WI38 (cell line): ENCODE measurements at regions not wholly inside any gene's neighbourhood (a gene's known extent, or its start where the extent isn't known, plus 50 kb on each side); places are given as distances from the start of the nearest gene placed in this dataset.

ENCODE experiments used
- H3K4me3 ChIP-seq: 2 replicates; pipeline ENCODE4 v1.5.1; 2011; ENCODE audit warnings: low read depth, mild to moderate bottlenecking, control low read depth, low read length
- TF ChIP-seq, protein P1 (sequence below): IDR thresholded peaks from 2 replicates; pipeline ENCODE4 v1.5.1; 2012; ENCODE audit warnings: low read depth, mild to moderate bottlenecking, control low read depth, low read length

DNA sequence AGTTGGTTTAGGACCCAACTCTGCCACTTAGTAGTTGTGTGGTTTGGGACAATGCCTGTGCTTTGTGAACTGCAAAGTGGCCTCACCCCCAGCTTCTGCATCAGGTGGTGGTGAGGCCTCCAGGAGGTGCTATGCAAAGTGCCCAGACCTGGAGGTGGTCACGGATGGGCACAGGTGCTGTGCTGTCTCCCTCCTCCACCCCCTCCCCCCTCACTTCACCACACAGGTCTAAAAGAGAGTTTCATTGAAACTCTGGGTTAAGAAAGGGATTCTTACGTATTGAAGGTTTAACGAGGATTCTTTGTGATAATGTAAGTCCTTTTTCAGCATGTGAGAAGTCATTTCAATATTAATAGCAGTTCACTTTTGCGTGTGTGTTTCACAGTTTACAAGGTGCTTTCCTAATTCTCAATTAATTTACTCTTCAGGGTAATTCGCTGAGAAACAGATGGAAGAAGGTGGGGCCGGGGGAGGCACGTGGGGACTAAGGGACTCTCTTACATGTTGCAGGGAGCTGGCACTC lies 369.9 kb downstream of the LPIN1 start:
- H3K4me3 ChIP-seq = no peak overlapping the region
- TF ChIP-seq, protein P1, sequence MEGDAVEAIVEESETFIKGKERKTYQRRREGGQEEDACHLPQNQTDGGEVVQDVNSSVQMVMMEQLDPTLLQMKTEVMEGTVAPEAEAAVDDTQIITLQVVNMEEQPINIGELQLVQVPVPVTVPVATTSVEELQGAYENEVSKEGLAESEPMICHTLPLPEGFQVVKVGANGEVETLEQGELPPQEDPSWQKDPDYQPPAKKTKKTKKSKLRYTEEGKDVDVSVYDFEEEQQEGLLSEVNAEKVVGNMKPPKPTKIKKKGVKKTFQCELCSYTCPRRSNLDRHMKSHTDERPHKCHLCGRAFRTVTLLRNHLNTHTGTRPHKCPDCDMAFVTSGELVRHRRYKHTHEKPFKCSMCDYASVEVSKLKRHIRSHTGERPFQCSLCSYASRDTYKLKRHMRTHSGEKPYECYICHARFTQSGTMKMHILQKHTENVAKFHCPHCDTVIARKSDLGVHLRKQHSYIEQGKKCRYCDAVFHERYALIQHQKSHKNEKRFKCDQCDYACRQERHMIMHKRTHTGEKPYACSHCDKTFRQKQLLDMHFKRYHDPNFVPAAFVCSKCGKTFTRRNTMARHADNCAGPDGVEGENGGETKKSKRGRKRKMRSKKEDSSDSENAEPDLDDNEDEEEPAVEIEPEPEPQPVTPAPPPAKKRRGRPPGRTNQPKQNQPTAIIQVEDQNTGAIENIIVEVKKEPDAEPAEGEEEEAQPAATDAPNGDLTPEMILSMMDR = no peak

DNA sequence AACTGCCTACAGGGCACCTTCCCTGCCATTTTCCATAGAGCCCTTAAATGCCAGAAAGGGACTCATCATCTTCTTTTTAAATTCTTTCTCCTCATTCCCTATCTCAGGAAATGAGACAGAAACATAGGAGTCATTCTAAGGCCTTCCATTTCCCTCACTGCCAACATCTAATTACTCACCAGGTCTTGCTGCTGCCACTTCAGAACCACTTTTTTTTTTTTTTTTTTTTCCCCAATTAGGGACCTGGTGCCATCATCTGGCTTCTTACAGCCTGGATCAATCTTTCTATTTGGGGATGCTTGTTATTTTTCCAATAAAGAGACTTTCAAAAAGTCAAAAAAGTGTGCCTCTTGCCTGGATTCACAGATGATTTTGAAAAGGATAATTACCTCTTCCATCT lies 373.4 kb downstream of the LPIN1 start:
- no peak overlapping the region for H3K4me3 ChIP-seq
- TF ChIP-seq, protein P1 = no peak

DNA sequence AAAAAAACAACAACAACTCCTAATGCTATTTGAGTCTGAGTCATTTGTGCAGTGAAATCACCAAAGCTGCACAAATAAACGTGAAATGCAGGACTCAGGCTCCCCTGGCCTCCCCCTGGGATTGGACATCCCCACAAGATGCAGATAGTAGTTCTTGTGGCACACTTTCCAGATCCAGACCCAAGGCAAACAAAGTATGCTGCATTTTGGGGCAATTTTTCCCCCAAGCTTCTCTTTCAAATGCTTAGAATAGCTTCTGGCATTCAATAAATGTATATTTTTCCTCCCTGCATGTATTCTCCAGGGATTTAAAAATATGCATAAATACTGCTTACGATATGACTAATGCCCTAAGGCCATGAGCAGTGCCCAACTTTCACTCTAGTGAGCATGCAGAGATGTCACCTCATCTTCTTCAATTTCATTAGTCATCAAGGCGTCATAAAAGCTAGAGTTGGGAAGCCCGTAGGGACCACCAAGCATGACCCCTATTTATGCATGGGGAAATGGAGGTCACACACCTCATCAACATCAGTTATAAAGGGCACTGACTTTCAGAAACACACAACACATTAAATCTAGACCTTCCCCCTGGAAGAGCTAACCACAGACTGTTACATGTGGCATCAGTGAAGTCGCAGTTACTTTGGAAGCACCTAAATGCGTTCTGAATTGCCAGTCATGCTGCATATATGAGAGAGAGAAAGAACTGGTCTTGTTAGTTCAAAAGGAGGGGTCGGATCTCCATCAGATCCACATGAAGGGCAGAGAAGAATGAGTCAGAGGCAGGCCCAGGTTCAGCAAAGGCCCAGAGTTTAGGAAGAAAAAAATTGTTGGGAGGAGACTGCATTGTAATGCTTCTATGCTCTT lies 374.1 kb downstream of the LPIN1 start:
- TF ChIP-seq, protein P1 = no peak
- no peak overlapping the region for H3K4me3 ChIP-seq

DNA sequence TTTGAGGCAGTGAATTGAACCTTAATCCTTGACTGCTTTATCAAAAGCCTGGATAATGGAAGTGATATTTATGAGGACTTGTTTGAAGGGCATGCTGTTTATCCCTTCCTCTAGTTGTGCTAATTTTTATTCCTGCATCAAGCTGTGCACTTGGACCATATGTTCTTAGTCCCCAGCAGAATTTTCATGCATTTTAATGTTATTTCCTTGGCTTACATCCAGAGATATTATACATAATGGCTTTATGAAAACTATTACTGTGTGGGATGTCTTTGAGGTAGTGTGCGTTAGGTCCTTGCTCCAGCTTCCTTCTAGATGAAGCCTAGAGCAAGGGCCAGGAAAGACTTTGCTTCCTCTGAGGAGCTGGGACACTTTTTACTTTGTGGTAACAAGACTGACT lies 378.4 kb downstream of the LPIN1 start:
- no peak overlapping the region for H3K4me3 ChIP-seq
- TF ChIP-seq, protein P1 = no peak

DNA sequence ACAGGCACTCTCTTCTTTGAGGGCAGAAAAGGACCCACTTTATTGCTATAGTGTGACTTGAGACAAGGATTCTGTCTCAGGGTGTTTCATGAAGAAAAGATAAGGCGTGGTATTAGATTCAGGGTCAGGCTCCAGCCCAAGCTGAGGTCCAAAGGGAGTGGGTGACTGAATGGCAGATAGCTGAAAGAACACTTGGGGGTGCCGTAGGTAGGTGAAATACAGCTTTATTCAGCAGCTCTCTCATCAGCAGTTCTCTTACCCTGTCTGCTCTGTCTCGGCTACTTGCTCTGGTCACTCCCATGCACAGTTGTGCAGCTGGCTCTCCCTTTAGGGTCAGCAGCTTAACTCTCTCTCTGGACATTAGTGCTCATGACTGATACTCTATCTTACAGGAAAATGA lies 379.9 kb downstream of the LPIN1 start:
- no peak overlapping the region for H3K4me3 ChIP-seq
- TF ChIP-seq, protein P1 = no peak

DNA sequence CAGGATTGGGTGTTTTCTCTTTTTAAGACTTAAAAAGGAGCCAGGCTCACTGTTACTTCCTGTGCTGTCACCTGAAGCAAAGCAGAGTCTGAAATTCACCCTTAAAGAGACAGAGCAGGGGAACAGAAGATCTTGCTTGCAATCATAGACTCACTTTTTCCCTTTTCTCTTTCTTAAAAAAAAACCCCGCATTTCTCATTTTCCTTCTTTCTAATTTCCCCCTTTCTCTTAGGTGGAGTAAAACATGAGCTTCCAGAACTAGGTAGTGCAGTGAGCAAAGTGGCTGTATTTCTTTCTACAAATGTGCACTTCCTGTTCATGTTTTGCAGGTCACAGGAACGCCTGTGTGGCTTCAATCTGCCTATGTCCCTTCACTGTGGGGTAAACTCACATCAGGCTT lies 381.2 kb downstream of the LPIN1 start:
- TF ChIP-seq, protein P1 = no peak

DNA sequence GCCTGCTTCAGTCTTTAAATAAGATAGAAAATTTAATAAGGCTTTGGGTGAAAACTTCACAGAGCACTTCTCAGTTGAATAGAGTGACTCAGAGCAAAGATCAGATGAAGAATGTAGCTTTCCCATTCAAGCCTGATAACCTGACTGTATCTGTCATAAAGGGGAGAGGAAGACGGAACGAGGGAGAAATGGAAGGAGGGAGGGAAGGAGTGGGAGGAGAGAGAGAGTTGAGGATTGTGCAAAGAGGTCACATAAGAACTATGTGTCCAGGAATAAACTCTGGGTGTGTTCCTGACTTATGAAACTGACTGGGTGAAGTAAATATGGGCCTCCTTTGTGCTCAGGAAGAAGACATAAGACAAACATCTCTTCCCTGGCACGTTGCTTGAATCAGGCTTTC lies 385.5 kb downstream of the LPIN1 start:
- no peak overlapping the region for H3K4me3 ChIP-seq
- TF ChIP-seq, protein P1 = no peak

More for the DNA sequence above, 381.2 kb downstream of the LPIN1 start:
- no peak overlapping the region for H3K4me3 ChIP-seq
